22Rv1 (cell line): ENCODE measurements at regions not wholly inside any gene's neighbourhood (a gene's known extent, or its start where the extent isn't known, plus 50 kb on each side); places are given as distances from the start of the nearest gene placed in this dataset.

ENCODE experiments used
- CTCF ChIP-seq: fragments of 450-650 bp; IDR thresholded peaks from 2 replicates; pipeline ENCODE4 v1.5.1; 2017; ENCODE audit warnings: mild to moderate bottlenecking
- ZFX ChIP-seq: fragments of 450-650 bp; IDR thresholded peaks from 2 replicates; pipeline ENCODE4 v1.6.1; 2017; ENCODE audit warnings: antibody characterized with exemption, borderline replicate concordance

- TF ChIP-seq CTCF (no peak), ZFX (no peak)
These were observed 459.1 kb upstream of the CDH4 start for GRCh38 chr20:60792941-60793340.
